ENCODE measurements at regions not wholly inside any gene's neighbourhood (a gene's known extent, or its start where the extent isn't known, plus 50 kb on each side); places are given as distances from the start of the nearest gene placed in this dataset.
"Not testable (repeated sequence)": the region's sequence is repeated elsewhere in the genome, so short reads cannot be mapped to it uniquely, and the experiment has no call there.

DNA sequence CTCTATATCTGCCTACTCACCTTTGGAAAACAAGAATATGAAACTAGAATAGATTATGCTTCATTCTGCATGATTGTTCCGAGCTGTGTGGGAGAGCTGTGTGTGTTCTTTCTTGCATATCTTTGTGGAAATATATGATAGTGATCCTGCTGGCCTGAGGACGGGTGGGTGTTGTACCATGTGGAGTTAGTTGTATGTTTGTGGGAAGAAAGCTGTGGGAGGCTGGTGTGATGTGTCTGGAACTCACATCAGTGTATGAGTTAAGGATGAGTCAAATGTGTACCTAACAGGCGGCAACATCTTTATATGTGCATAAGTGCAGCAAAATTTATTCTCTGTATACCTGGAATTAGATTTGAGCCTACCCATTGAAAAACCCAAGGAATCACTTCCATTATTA lies 208.1 kb upstream of the ADGRL3 start:
- Histone ChIP-seq H3K9me3 (ENCODE audit: control insufficient read depth, low read depth, low read length) (no peaks in the 10 kb centered on the region), H3K9ac (ENCODE audit: low read length) (no peak overlapping the region), H3K27ac (ENCODE audit: low read length) (no peak overlapping the region), H3K4me1 (ENCODE audit: control insufficient read depth, low read depth, low read length) (no peaks in the 10 kb centered on the region), H3K36me3 (ENCODE audit: control insufficient read depth, low read depth, low read length) (no peaks in the 10 kb centered on the region), H3K27me3 (ENCODE audit: control insufficient read depth, insufficient read depth, low read length) (no peaks in the 10 kb centered on the region), H3K4me3 (ENCODE audit: low read length) (no peak overlapping the region)

DNA sequence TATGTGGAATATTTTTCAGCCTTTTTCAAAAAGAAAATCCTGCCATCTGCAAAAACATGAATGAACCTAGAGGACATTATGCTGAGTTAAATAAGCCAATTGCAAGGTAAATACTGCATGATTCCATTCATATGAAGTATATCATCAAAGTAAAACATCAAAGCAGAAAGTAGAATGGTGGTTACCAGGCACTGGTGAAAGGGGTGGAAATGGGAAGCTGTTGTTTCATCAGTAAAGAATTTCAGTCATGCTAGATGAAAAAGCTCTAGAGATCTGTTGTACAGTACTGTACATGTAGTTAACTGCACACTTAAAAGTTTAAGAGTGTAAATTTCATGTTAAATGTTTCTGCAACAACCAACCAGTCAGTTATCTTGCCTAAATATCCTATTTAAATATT lies 196.8 kb upstream of the ADGRL3 start:
- H3K4me1 ChIP-seq (ENCODE audit: control insufficient read depth, low read depth, low read length), result no peaks in the 10 kb centered on the region

GRCh38 chr4:61004651-61005170 lies 195.4 kb upstream of the ADGRL3 start:
- Histone ChIP-seq H3K4me3 (ENCODE audit: low read length) (no peak overlapping the region), H3K9me3 (ENCODE audit: control insufficient read depth, low read depth, low read length) (no peaks in the 10 kb centered on the region), H3K36me3 (ENCODE audit: control insufficient read depth, low read depth, low read length) (no peaks in the 10 kb centered on the region), H3K9ac (ENCODE audit: low read length) (no peak overlapping the region), H3K27me3 (ENCODE audit: control insufficient read depth, insufficient read depth, low read length) (no peaks in the 10 kb centered on the region), H3K4me1 (ENCODE audit: control insufficient read depth, low read depth, low read length) (no peaks in the 10 kb centered on the region), H3K27ac (ENCODE audit: low read length) (no peak overlapping the region)

More for the DNA sequence above, 196.8 kb upstream of the ADGRL3 start:
- no peak overlapping the region for H3K27ac ChIP-seq (ENCODE audit: low read length)
- H3K36me3 ChIP-seq (ENCODE audit: control insufficient read depth, low read depth, low read length), result no peaks in the 10 kb centered on the region
- no peaks in the 10 kb centered on the region for H3K9me3 ChIP-seq (ENCODE audit: control insufficient read depth, low read depth, low read length)
- no peak overlapping the region for H3K4me3 ChIP-seq (ENCODE audit: low read length)
- H3K27me3 ChIP-seq (ENCODE audit: control insufficient read depth, insufficient read depth, low read length), result no peaks in the 10 kb centered on the region
- H3K9ac ChIP-seq (ENCODE audit: low read length), result no peak overlapping the region

DNA sequence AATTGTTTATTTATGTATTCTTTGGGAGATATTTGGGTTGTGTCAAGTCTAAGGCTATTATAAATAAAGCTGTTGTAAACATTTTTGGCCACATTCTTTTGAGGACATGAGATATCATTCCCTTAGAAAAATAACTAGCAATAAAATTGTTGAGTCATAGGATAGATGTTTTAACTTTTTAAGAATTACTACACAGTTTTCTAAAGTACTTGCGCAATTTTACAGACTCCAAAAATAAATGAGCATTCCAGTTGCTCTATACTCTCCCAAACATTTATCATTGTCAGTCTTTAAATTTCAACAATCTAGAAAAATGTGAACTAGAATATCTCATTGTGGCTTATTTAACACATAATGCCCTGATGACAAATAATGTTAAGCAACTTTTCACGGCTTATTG lies 189.1 kb upstream of the ADGRL3 start:
- H3K4me3 ChIP-seq (ENCODE audit: low read length), result no peak overlapping the region
- no peaks in the 10 kb centered on the region for H3K36me3 ChIP-seq (ENCODE audit: control insufficient read depth, low read depth, low read length)
- no peaks in the 10 kb centered on the region for H3K27me3 ChIP-seq (ENCODE audit: control insufficient read depth, insufficient read depth, low read length)
- peaks cover 5% of the 10 kb centered on the region for H3K9me3 ChIP-seq (ENCODE audit: control insufficient read depth, low read depth, low read length)
- H3K9ac ChIP-seq (ENCODE audit: low read length), result no peak overlapping the region
- no peak overlapping the region for H3K27ac ChIP-seq (ENCODE audit: low read length)
- no peaks in the 10 kb centered on the region for H3K4me1 ChIP-seq (ENCODE audit: control insufficient read depth, low read depth, low read length)

DNA sequence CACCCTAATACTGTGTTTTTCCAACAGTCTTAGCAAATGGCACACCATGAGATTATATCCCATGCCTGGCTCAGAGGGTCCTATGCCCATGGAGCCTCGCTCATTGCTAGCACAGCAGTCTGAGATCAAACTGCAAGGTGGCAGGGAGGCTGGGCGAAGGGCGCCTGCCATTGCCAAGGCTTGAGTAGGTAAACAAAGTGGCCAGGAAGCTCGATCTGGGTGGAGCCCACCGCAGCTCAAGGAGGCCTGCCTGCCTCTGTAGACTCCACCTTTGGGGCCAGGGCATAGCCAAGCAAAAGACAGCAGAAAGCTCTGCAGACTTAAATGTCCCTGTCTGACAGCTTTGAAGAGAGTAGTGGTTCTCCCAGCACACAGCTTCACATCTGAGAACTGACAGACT lies 188.2 kb upstream of the ADGRL3 start:
- H3K9ac ChIP-seq (ENCODE audit: low read length); H3K9me3 ChIP-seq (ENCODE audit: control insufficient read depth, low read depth, low read length); H3K36me3 ChIP-seq (ENCODE audit: control insufficient read depth, low read depth, low read length); H3K4me3 ChIP-seq (ENCODE audit: low read length); H3K4me1 ChIP-seq (ENCODE audit: control insufficient read depth, low read depth, low read length); H3K27me3 ChIP-seq (ENCODE audit: control insufficient read depth, insufficient read depth, low read length); H3K27ac ChIP-seq (ENCODE audit: low read length): not testable (repeated sequence)

DNA sequence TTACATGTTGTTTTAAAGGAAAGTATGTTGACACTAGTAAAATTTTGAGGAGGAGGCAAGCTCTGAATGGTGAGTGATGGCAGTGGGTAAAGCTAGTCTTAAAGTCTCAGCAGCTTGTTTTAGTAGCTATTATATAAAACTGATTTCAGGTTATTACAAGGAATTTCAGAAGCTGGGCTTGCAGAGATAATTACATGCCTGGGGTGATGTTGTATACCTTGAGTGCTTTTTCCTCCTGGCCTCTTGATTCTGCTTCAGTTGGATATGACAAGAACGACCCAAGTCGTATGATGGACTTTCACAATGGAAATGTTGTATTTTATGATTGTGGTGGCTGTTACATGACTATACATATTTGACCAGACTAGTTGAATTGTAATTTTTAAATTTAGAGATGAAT lies 175.5 kb upstream of the ADGRL3 start:
- Histone ChIP-seq H3K27ac (ENCODE audit: low read length) (no peak overlapping the region), H3K36me3 (ENCODE audit: control insufficient read depth, low read depth, low read length) (no peaks in the 10 kb centered on the region), H3K9ac (ENCODE audit: low read length) (no peak overlapping the region), H3K9me3 (ENCODE audit: control insufficient read depth, low read depth, low read length) (no peaks in the 10 kb centered on the region), H3K27me3 (ENCODE audit: control insufficient read depth, insufficient read depth, low read length) (no peaks in the 10 kb centered on the region), H3K4me1 (ENCODE audit: control insufficient read depth, low read depth, low read length) (no peaks in the 10 kb centered on the region), H3K4me3 (ENCODE audit: low read length) (no peak overlapping the region)

GRCh38 chr4:61027939-61028338 lies 172.2 kb upstream of the ADGRL3 start:
- Histone ChIP-seq H3K36me3 (ENCODE audit: control insufficient read depth, low read depth, low read length) (no peaks in the 10 kb centered on the region), H3K9me3 (ENCODE audit: control insufficient read depth, low read depth, low read length) (no peaks in the 10 kb centered on the region), H3K4me3 (ENCODE audit: low read length) (no peak overlapping the region), H3K4me1 (ENCODE audit: control insufficient read depth, low read depth, low read length) (no peaks in the 10 kb centered on the region), H3K27me3 (ENCODE audit: control insufficient read depth, insufficient read depth, low read length) (no peaks in the 10 kb centered on the region), H3K9ac (ENCODE audit: low read length) (no peak overlapping the region), H3K27ac (ENCODE audit: low read length) (no peak overlapping the region)

- Histone ChIP-seq H3K27me3 (ENCODE audit: control insufficient read depth, insufficient read depth, low read length) (no peaks in the 10 kb centered on the region), H3K36me3 (ENCODE audit: control insufficient read depth, low read depth, low read length) (no peaks in the 10 kb centered on the region), H3K9ac (ENCODE audit: low read length) (no peak overlapping the region), H3K4me1 (ENCODE audit: control insufficient read depth, low read depth, low read length) (no peaks in the 10 kb centered on the region), H3K4me3 (ENCODE audit: low read length) (no peak overlapping the region), H3K27ac (ENCODE audit: low read length) (no peak overlapping the region), H3K9me3 (ENCODE audit: control insufficient read depth, low read depth, low read length) (no peaks in the 10 kb centered on the region)
Observed at GRCh38 chr4:61036071-61036684, 163.9 kb upstream of the ADGRL3 start.

DNA sequence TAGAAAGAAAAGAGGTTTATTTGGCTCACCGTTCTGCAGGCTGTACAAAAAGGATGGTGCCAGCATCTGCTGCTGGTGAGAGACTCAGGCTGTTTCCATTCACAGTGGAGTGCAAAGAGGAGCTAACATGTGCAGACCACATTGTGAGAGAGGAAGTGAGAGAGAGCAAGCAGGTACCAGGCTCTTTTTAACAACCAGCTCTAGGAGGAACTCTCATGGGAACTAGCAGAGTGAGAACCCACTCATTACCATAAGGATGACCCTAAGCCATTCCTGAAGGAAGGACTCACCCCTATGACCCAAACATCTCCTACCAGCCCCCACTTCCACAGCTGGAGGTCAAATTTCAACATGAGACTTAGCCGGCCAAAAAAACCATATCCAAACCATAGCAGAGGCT lies 158.6 kb upstream of the ADGRL3 start:
- Histone ChIP-seq H3K4me3 (ENCODE audit: low read length) (no peak overlapping the region), H3K27me3 (ENCODE audit: control insufficient read depth, insufficient read depth, low read length) (no peaks in the 10 kb centered on the region), H3K27ac (ENCODE audit: low read length) (no peak overlapping the region), H3K9me3 (ENCODE audit: control insufficient read depth, low read depth, low read length) (no peaks in the 10 kb centered on the region), H3K9ac (ENCODE audit: low read length) (no peak overlapping the region), H3K4me1 (ENCODE audit: control insufficient read depth, low read depth, low read length) (no peaks in the 10 kb centered on the region), H3K36me3 (ENCODE audit: control insufficient read depth, low read depth, low read length) (no peaks in the 10 kb centered on the region)

DNA sequence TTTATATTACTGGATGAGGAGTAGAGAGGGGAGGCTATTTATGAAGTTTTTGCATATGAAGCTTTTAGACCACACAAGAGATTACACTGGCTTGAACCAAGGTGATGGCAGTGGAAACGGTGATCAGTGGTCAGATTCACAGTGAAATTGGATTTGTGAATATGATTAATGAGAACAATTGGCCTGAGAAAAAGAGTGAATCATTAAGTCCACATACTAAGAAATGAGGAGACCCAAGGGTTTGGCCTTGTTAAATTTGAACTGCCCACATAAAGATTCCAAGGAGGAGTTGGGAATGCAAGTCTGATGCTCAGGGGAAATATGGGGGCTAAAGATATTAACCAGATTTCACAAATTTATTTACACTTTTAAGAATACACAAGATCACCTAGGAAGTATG lies 155.3 kb upstream of the ADGRL3 start:
- no peak overlapping the region for H3K9ac ChIP-seq (ENCODE audit: low read length)
- H3K4me3 ChIP-seq (ENCODE audit: low read length), result no peak overlapping the region
- no peaks in the 10 kb centered on the region for H3K9me3 ChIP-seq (ENCODE audit: control insufficient read depth, low read depth, low read length)
- H3K36me3 ChIP-seq (ENCODE audit: control insufficient read depth, low read depth, low read length), result no peaks in the 10 kb centered on the region
- no peak overlapping the region for H3K27ac ChIP-seq (ENCODE audit: low read length)
- no peaks in the 10 kb centered on the region for H3K4me1 ChIP-seq (ENCODE audit: control insufficient read depth, low read depth, low read length)
- no peaks in the 10 kb centered on the region for H3K27me3 ChIP-seq (ENCODE audit: control insufficient read depth, insufficient read depth, low read length)

GRCh38 chr4:61049018-61049417 lies 151.1 kb upstream of the ADGRL3 start:
- Histone ChIP-seq H3K9ac (ENCODE audit: low read length) (no peak overlapping the region), H3K36me3 (ENCODE audit: control insufficient read depth, low read depth, low read length) (no peaks in the 10 kb centered on the region), H3K4me3 (ENCODE audit: low read length) (no peak overlapping the region), H3K4me1 (ENCODE audit: control insufficient read depth, low read depth, low read length) (no peaks in the 10 kb centered on the region), H3K9me3 (ENCODE audit: control insufficient read depth, low read depth, low read length) (no peaks in the 10 kb centered on the region), H3K27ac (ENCODE audit: low read length) (no peak overlapping the region), H3K27me3 (ENCODE audit: control insufficient read depth, insufficient read depth, low read length) (no peaks in the 10 kb centered on the region)

- Histone ChIP-seq H3K27ac (ENCODE audit: low read length) (no peak overlapping the region), H3K27me3 (ENCODE audit: control insufficient read depth, insufficient read depth, low read length) (no peaks in the 10 kb centered on the region), H3K36me3 (ENCODE audit: control insufficient read depth, low read depth, low read length) (no peaks in the 10 kb centered on the region), H3K4me3 (ENCODE audit: low read length) (no peak overlapping the region), H3K9me3 (ENCODE audit: control insufficient read depth, low read depth, low read length) (no peaks in the 10 kb centered on the region), H3K9ac (ENCODE audit: low read length) (no peak overlapping the region), H3K4me1 (ENCODE audit: control insufficient read depth, low read depth, low read length) (no peaks in the 10 kb centered on the region)
Observed at GRCh38 chr4:61067381-61067780, 132.7 kb upstream of the ADGRL3 start.

All from iPS-18a (cell line).